ENCODE measurements at regions not wholly inside any gene's neighbourhood (a gene's known extent, or its start where the extent isn't known, plus 50 kb on each side); places are given as distances from the start of the nearest gene placed in this dataset.
"Not testable (repeated sequence)": the region's sequence is repeated elsewhere in the genome, so short reads cannot be mapped to it uniquely, and the experiment has no call there.

DNA sequence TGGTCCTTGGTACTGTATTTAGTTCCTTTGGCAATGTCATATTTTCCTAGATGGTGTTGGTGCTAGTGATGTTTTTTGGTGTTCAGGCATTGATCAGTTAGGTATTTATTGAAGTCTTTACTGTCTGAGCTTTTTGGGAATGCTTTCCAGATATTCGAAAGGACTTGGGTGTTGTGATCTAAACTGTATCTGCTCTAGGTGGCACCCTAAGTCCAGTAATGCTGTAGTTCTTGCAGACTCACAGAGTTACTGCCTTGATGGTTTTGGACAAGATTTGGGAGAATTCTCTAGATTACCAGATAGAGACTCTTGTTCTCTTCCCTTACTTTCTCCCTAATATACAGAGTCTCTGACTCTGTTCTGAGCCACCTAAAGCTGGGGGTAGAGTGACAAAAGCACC lies 513.6 kb upstream of the PITX2 start:
- no peak for DNase-seq (ENCODE audit: low read depth in 2 of 2)

GRCh38 chr4:111136967-111137366 lies 514.1 kb upstream of the PITX2 start:
- no peak for DNase-seq (ENCODE audit: low read depth in 2 of 2)

DNA sequence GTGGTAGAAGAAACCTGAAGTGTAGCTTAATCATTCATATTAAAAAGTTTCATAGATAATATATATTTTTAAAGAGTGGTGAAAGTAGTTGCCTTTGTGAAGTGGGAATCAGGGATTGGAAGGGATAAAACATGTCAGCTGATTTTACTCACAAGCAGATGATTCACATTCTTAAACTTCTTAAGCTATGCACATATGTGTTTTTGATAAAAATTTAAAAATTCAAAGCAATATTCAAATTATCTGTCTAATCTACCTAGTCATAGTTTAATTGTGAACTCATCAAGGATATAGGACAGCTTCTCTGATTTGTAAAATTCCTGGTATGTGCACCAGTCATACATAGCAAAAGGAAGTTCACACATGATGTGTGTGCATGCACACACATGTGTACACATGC lies 520.6 kb upstream of the PITX2 start:
- no peak for DNase-seq (ENCODE audit: low read depth in 2 of 2)

- no peak for DNase-seq (ENCODE audit: low read depth in 2 of 2)
These were observed 532.1 kb upstream of the PITX2 start for GRCh38 chr4:111154934-111155333.

GRCh38 chr4:111164556-111164955 lies 541.7 kb upstream of the PITX2 start:
- not testable (repeated sequence) for DNase-seq (ENCODE audit: low read depth in 2 of 2)

GRCh38 chr4:111174331-111174730 lies 551.5 kb upstream of the PITX2 start:
- DNase-seq (ENCODE audit: low read depth in 2 of 2) = no peak

GRCh38 chr4:111178231-111178630 lies 555.4 kb upstream of the PITX2 start:
- DNase-seq (ENCODE audit: low read depth in 2 of 2) = no peak

- no peak for DNase-seq (ENCODE audit: low read depth in 2 of 2)
These were observed 564.2 kb upstream of the PITX2 start for GRCh38 chr4:111187108-111187507.

DNA sequence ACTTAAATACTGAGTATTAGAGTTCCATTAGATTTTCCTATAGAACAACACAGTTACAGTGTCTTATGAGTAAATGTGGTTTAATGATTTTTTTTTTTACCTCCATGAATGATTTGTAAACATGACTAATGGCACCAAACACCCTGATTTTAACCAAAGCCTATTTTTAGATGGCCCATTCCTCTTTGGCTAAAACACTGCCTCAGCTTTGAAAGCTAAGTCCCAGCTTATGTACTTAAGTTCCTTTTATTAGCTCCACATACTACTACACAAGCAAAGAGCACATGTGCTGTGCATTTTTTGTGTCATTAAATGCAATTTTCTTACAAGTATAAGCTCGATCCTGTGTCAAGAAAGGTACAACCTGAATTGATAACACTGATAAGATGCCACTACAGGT lies 575.6 kb upstream of the PITX2 start:
- no peak for DNase-seq (ENCODE audit: low read depth in 2 of 2)

DNA sequence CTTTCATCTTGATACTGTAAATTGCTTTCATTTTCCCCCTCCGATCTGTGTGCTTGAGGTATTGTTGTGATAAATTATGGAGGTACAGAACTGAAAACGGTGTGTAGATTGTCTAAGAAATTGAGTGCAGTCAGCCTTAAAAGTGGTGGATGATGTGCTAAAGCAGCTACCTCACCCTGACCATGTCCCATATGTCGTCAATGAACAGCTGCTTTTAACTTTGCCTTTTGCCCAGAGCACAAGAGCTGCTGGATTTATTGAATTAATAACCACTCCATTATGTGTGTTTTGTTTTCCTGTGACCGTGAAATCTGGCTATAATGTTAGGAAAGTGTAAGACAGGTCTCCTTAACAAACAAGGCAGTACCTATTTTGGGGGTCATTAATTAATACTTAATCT lies 581.9 kb upstream of the PITX2 start:
- DNase-seq (ENCODE audit: low read depth in 2 of 2) = no peak

- DNase-seq (ENCODE audit: low read depth in 2 of 2) = no peak
These were observed 586.1 kb upstream of the PITX2 start for GRCh38 chr4:111208970-111209369.

DNA sequence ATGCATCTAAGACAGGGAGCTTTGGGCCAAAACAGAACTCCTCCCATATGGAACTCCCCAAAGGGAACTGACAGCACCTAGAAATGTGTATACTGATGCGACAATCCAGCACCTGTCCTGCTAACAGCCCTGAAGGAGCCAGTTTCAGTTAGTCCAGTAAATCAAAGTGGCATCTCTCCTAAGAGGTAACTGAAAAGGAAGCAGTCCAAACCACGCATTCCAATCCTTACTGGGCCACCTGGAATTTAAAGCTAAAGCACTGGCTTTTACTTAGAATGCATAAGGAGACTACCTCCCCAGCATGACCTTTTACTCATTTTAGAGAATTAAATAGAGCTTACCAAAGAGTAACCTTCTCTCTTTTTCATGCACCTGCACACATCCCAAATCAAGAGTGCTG lies 586.8 kb upstream of the PITX2 start:
- DNase-seq (ENCODE audit: low read depth in 2 of 2) = no peak

DNA sequence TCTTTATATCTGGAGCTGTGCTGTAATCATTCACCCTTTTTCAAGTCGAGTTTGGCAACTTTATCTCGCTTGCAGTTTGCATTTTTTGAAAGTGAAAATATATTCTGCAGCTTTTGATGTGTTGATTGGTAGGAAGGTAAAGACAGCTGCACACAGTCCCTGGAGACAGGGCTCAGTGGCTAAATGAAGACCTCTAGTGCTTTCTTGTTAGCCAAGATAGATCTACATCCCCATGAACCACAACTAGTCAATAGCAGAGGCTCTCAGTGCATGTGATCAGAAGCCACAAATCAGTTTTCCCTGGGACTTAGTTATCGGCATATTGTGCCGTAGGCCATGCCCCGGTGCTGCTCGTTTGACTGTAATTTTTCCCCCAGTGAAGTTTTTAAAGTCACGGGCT lies 587.7 kb upstream of the PITX2 start:
- DNase-seq (ENCODE audit: low read depth in 2 of 2) = no peak

DNA sequence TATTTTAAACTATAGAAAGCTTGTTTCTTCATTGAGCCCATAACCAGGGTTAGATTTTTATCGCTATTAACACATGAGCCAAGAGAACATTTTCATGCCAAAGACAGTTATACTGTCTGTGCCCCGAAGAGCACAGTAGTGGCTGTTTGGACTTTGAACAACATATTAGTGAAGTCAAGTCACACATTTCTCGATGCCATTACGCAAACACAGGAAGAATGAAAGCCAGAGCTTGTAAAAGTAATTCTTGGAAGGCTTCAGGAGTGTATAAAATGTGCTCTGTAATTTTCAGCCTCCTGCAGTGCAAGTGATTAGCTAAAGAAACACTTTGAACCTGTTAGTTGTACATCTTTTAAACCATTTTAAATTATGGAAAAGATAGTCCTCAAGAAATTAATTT lies 590.7 kb upstream of the PITX2 start:
- DNase-seq (ENCODE audit: low read depth in 2 of 2) = no peak

- no peak for DNase-seq (ENCODE audit: low read depth in 2 of 2)
These were observed 591.5 kb upstream of the PITX2 start for GRCh38 chr4:111214371-111214770.

- DNase-seq (ENCODE audit: low read depth in 2 of 2) = no peak
These were observed 592.9 kb upstream of the PITX2 start for GRCh38 chr4:111215755-111216154.

DNA sequence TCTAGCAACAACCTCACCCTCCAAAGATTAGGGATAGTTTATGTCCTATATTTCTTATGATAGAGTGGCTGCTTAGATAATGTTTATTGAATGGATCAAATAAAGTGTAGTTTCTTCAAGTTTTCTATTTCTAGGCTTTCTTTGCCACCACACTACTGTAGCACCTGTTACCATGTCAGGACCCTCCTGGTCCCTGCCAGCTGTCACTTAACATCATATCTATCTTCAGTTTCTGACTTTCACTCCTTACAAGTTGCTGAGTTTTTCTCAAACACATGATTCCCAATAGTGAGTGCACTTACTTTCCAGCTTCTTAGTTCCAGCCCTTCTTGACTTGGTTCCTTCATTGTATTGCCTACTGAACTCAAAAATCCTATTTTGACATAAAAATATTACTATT lies 593.9 kb upstream of the PITX2 start:
- DNase-seq (ENCODE audit: low read depth in 2 of 2) = no peak

- DNase-seq (ENCODE audit: low read depth in 2 of 2) = no peak
These were observed 598.5 kb upstream of the PITX2 start for GRCh38 chr4:111221371-111221770.

DNA sequence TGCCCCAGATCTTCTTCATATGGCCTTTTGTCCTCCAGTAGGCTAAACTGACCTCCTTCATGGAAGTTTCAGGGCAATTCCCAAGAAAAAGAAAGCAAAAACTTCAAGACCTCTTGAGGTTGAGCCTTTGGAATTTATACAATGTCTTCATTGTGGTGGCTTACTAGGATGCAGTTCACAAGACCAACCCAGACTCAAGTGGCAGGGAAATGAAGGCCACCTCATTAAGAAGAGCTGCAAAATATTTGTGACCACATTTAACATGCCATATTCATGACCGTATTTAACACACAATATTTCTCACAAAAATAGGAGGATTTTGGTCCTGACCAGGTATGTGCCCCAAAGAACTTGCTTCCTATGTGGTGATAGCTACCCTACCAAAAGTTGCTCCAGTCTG lies 605.5 kb upstream of the PITX2 start:
- no peak for DNase-seq (ENCODE audit: low read depth in 2 of 2)

GRCh38 chr4:111228874-111229273 lies 606.0 kb upstream of the PITX2 start:
- no peak for DNase-seq (ENCODE audit: low read depth in 2 of 2)

DNA sequence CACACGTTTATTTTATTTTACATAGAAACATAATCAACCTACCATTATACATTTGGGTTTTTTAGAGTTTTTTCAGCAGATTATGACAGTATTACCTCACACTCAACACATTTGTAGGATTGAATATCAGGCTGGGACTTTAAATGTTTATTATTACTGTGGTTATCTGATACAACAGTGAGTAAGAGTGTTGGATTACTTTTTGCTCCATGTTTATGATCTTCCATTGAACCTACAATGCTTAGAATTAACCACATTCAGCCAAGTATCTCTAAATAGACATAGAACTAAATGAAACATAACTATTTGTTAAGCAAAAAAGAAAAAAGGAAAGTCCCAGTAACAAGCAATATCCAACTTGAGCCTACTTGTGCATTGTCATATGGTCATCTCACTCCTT lies 607.4 kb upstream of the PITX2 start:
- no peak for DNase-seq (ENCODE audit: low read depth in 2 of 2)

- no peak for DNase-seq (ENCODE audit: low read depth in 2 of 2)
These were observed 608.4 kb upstream of the PITX2 start for GRCh38 chr4:111231281-111231680.

DNA sequence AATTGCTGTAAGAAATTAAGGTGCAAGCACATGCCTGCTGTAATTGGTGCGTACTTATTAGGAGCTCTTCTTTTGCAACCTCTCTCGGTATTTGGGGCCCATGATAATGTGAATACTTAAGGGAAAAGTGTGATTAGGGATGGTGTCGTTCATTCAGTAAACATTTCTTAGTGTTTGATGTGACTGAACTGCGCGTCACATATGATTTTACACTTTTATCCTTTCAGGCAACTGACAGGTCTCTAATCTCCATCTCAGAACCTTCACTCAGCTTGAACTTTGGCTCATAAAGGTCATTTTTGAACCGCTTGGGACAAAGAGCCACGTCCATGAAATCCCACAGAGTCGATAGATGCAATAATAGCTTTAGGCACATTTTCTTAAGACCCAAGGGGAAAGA lies 612.1 kb upstream of the PITX2 start:
- DNase-seq (ENCODE audit: low read depth in 2 of 2) = no peak

GRCh38 chr4:111263836-111264235 lies 641.0 kb upstream of the PITX2 start:
- DNase-seq (ENCODE audit: low read depth in 2 of 2) = no peak

DNA sequence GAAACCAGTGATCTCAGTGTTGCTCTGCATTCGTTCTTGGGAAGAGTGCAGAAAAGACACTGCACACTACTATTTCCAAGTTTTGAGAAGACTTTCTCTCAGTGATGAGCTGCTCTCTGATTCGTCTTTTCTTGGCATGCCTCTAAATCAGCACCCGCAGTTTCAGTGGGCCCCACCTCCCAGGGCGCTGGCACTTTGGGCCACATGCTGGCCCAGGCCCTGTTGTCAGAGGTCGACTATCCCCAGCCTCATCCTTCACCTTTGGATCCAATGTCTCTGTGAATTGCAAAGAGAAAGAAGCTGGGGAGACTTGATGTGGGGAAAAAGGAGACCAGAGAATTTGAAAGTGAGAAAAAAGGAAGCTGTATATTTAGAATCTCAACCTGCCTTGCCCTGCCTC lies 644.1 kb upstream of the PITX2 start:
- no peak for DNase-seq (ENCODE audit: low read depth in 2 of 2)
